HEK293 (cell line): ENCODE measurements at regions not wholly inside any gene's neighbourhood (a gene's known extent, or its start where the extent isn't known, plus 50 kb on each side); places are given as distances from the start of the nearest gene placed in this dataset.

Experiments used
- CTCF ChIA-PET: fragments of 350-600 bp; formaldehyde crosslinking; extraction: SDS; loops from one replicate; lab custom pipeline; 2021; ENCODE audit warnings: antibody characterized with exemption; lab: Yijun Ruan, JAX
- POLR2A ChIA-PET: fragments of 300-600 bp; formaldehyde crosslinking; extraction: SDS; loops from one replicate; lab custom pipeline; 2020; ENCODE audit warnings: antibody characterized with exemption, inconsistent platforms; lab: Yijun Ruan, JAX
- H3K27ac ChIP-seq: fragments of 200-500 bp; sonication (Bioruptor generic); 2 replicates; pipeline ENCODE4 v1.5.1; 2014; ENCODE audit warnings: low read depth, low read length, control low read depth, inconsistent platforms; ENCODE audit errors: extremely low read depth
- H3K36me3 ChIP-seq, 2 experiments: fragments of 200-500 bp in 1 of 2; sonication (Bioruptor generic) in 1 of 2; 1 replicate in 1 of 2; 2 replicates in 1 of 2; pipeline ENCODE4 v1.5.1; 2014 to 2017; ENCODE audit warnings: inconsistent platforms in 2 of 2, low read length in 2 of 2; ENCODE audit not compliant: control insufficient read depth in 2 of 2, insufficient read depth in 1 of 2
- H3K4me1 ChIP-seq: fragments of 200-500 bp; sonication (Bioruptor generic); 2 replicates; pipeline ENCODE4 v1.5.1; 2014; ENCODE audit warnings: mild to moderate bottlenecking, low read length, inconsistent platforms; ENCODE audit not compliant: control insufficient read depth, insufficient read depth
- H3K4me3 ChIP-seq: 2 replicates; pipeline ENCODE4 v1.5.1; 2011; ENCODE audit warnings: low read depth, mild to moderate bottlenecking, control low read depth, low read length, moderate library complexity
- H3K9me3 ChIP-seq: fragments of 200-500 bp; sonication (Bioruptor generic); 2 replicates; pipeline ENCODE4 v1.5.1; 2014; ENCODE audit warnings: low read depth, low read length, inconsistent platforms; ENCODE audit not compliant: control insufficient read depth, insufficient read depth
- EGR2 ChIP-seq: fragments of 450-650 bp; formaldehyde crosslinking; IDR thresholded peaks from 2 replicates; pipeline ENCODE4 v1.5.1; 2016; ENCODE audit warnings: low read depth, missing biosample characterization, missing genetic modification characterization
- KLF10 ChIP-seq: fragments of 450-650 bp; IDR thresholded peaks from 2 replicates; pipeline ENCODE4 v1.5.1; 2018; ENCODE audit warnings: missing biosample characterization, mild to moderate bottlenecking, missing genetic modification characterization
- PRDM1 ChIP-seq: fragments of 450-650 bp; formaldehyde crosslinking; IDR thresholded peaks from 2 replicates; pipeline ENCODE4; 2016; ENCODE audit warnings: missing biosample characterization, missing genetic modification characterization
- PRDM2 ChIP-seq: fragments of 450-650 bp; formaldehyde crosslinking; IDR thresholded peaks from 2 replicates; pipeline ENCODE4 v1.5.1; 2016; ENCODE audit warnings: missing biosample characterization, missing genetic modification characterization, borderline replicate concordance
- PRDM4 ChIP-seq: fragments of 450-650 bp; formaldehyde crosslinking; IDR thresholded peaks from 2 replicates; pipeline ENCODE4 v1.5.1; 2017; ENCODE audit warnings: missing biosample characterization, missing genetic modification characterization
- PRDM6 ChIP-seq: fragments of 450-650 bp; formaldehyde crosslinking; IDR thresholded peaks from 2 replicates; pipeline ENCODE4 v1.5.1; 2017; ENCODE audit warnings: missing biosample characterization, missing genetic modification characterization
- SALL2 ChIP-seq: fragments of 450-650 bp; formaldehyde crosslinking; IDR thresholded peaks from 2 replicates; pipeline ENCODE4 v1.5.0; 2017; ENCODE audit warnings: missing biosample characterization, mild to moderate bottlenecking, missing genetic modification characterization, borderline replicate concordance
- TRIM28 ChIP-seq: IDR thresholded peaks from 2 replicates; pipeline ENCODE4 v1.6.1; 2011; ENCODE audit warnings: low read length, control low read depth, borderline replicate concordance
- WT1 ChIP-seq: fragments of 450-650 bp; formaldehyde crosslinking; IDR thresholded peaks from 2 replicates; pipeline ENCODE4 v1.5.1; 2016; ENCODE audit warnings: missing biosample characterization, missing genetic modification characterization
- ZNF121 ChIP-seq: fragments of 450-650 bp; formaldehyde crosslinking; IDR thresholded peaks from 2 replicates; pipeline ENCODE4 v1.5.1; 2016; ENCODE audit warnings: missing biosample characterization, missing genetic modification characterization
- ZNF2 ChIP-seq: fragments of 450-650 bp; formaldehyde crosslinking; IDR thresholded peaks from 2 replicates; pipeline ENCODE4 v1.5.1; 2016; ENCODE audit warnings: missing biosample characterization, missing genetic modification characterization
- ZNF266 ChIP-seq: fragments of 450-650 bp; formaldehyde crosslinking; IDR thresholded peaks from 2 replicates; pipeline ENCODE4 v1.5.1; 2016; ENCODE audit warnings: missing biosample characterization, missing genetic modification characterization, low read depth
- ZNF335 ChIP-seq: fragments of 450-650 bp; formaldehyde crosslinking; conservative IDR thresholded peaks from 2 replicates; pipeline ENCODE4 v1.5.1; 2016; ENCODE audit warnings: missing biosample characterization, missing genetic modification characterization
- ZNF354C ChIP-seq: fragments of 450-650 bp; formaldehyde crosslinking; IDR thresholded peaks from 2 replicates; pipeline ENCODE4 v1.5.1; 2016; ENCODE audit warnings: missing biosample characterization, missing genetic modification characterization, low read depth, borderline replicate concordance
- ZNF585B ChIP-seq: fragments of 450-650 bp; formaldehyde crosslinking; IDR thresholded peaks from 2 replicates; pipeline ENCODE4 v1.5.1; 2016; ENCODE audit warnings: missing biosample characterization, missing genetic modification characterization
- ZNF596 ChIP-seq: fragments of 450-650 bp; IDR thresholded peaks from 2 replicates; pipeline ENCODE4 v1.5.0; 2018; ENCODE audit warnings: missing biosample characterization, mild to moderate bottlenecking, missing genetic modification characterization, moderate library complexity
- ZNF629 ChIP-seq: fragments of 450-650 bp; formaldehyde crosslinking; IDR thresholded peaks from 2 replicates; pipeline ENCODE4 v1.5.1; 2017; ENCODE audit warnings: missing biosample characterization, missing genetic modification characterization
- ZNF645 ChIP-seq: fragments of 450-650 bp; formaldehyde crosslinking; IDR thresholded peaks from 2 replicates; pipeline ENCODE4; 2016; ENCODE audit warnings: missing biosample characterization, missing genetic modification characterization
- ZNF670 ChIP-seq: fragments of 450-650 bp; formaldehyde crosslinking; IDR thresholded peaks from 2 replicates; pipeline ENCODE4 v1.5.1; 2016; ENCODE audit warnings: missing biosample characterization, missing genetic modification characterization, low read depth
- ZNF791 ChIP-seq: fragments of 450-650 bp; formaldehyde crosslinking; IDR thresholded peaks from 2 replicates; pipeline ENCODE4 v1.5.1; 2016; ENCODE audit warnings: missing biosample characterization, missing genetic modification characterization
- ZSCAN16 ChIP-seq: fragments of 450-650 bp; formaldehyde crosslinking; IDR thresholded peaks from 2 replicates; pipeline ENCODE4 v1.5.1; 2016; ENCODE audit warnings: missing biosample characterization, missing genetic modification characterization
- ZSCAN5A ChIP-seq: fragments of 450-650 bp; formaldehyde crosslinking; IDR thresholded peaks from 2 replicates; pipeline ENCODE4 v1.5.1; 2016; ENCODE audit warnings: missing biosample characterization, missing genetic modification characterization

- Histone ChIP-seq H3K9me3 (no peaks in the 10 kb centered on the region), H3K27ac (no peak overlapping the region), H3K4me3 (no peak overlapping the region), H3K4me1 (no peaks in the 10 kb centered on the region), H3K36me3 (no peaks in the 10 kb centered on the region)
- TF ChIP-seq PRDM6 (tag by site-specific recombination) (no peak), PRDM4 (no peak), ZNF354C (tag by site-specific recombination) (no peak), ZNF121 (tag by site-specific recombination) (no peak), KLF10 (tag by site-specific recombination) (no peak), ZNF585B (tag by site-specific recombination) (no peak), EGR2 (no peak), WT1 (tag by site-specific recombination) (no peak), SALL2 (tag by site-specific recombination) (no peak), ZNF791 (tag by site-specific recombination) (no peak), ZNF629 (tag by site-specific recombination) (no peak), ZSCAN16 (no peak), PRDM1 (tag by site-specific recombination) (no peak), ZNF670 (tag by site-specific recombination) (no peak)
- ChIA-PET CTCF (interaction anchor here (0.6 kb wide), 1 partner anchor 380 kb away, joined by 4 read pairs; no protein-coding TSS in a partner anchor), POLR2A (no interaction called here)
Measured at GRCh38 chr18:68234131-68234530, 480.8 kb downstream of the TMX3 start.

GRCh38 chr18:68233018-68233417, 481.9 kb downstream of the TMX3 start:
- no peaks in the 10 kb centered on the region for H3K4me1 ChIP-seq
- no peak overlapping the region for H3K27ac ChIP-seq
- no peak overlapping the region for H3K4me3 ChIP-seq
- ChIA-PET CTCF (no interaction called here), POLR2A (no interaction called here)
- TF ChIP-seq ZNF335 (tag by site-specific recombination) (no peak), ZNF266 (no peak), ZNF596 (no peak), ZNF2 (no peak), ZSCAN5A (tag by site-specific recombination) (no peak)
- H3K36me3 ChIP-seq, result no peaks in the 10 kb centered on the region
- no peaks in the 10 kb centered on the region for H3K9me3 ChIP-seq

GRCh38 chr18:68229351-68229750, 485.6 kb downstream of the TMX3 start:
- CTCF ChIA-PET, result no interaction called here
- Histone ChIP-seq H3K4me1 (no peaks in the 10 kb centered on the region), H3K36me3 (no peaks in the 10 kb centered on the region), H3K4me3 (no peak overlapping the region), H3K27ac (no peak overlapping the region), H3K9me3 (no peaks in the 10 kb centered on the region)
- POLR2A ChIA-PET, result no interaction called here
- TF ChIP-seq ZNF645 (no peak), TRIM28 (no peak), PRDM2 (no peak), ZNF2 (no peak)
